Muscle layer of duodenum (tissue), 2 donors: ENCODE measurements at regions not wholly inside any gene's neighbourhood (a gene's known extent, or its start where the extent isn't known, plus 50 kb on each side); places are given as distances from the start of the nearest gene placed in this dataset.
"Not testable (repeated sequence)": the region's sequence is repeated elsewhere in the genome, so short reads cannot be mapped to it uniquely, and the experiment has no call there.

Experiments
- H3K27ac ChIP-seq: one replicate; pipeline ENCODE4 v1.7.0; 2013; ENCODE audit warnings: mild to moderate bottlenecking, low read length
- H3K27me3 ChIP-seq: one replicate; pipeline ENCODE4 v1.7.0; 2013; ENCODE audit warnings: low read depth, mild to moderate bottlenecking, control low read depth, low read length
- H3K36me3 ChIP-seq, 2 donors: one replicate each; pipeline ENCODE4 v1.7.0; 2013; ENCODE audit warnings: low read length in 2 of 2, control low read depth in 1 of 2, mild to moderate bottlenecking in 1 of 2; ENCODE audit not compliant: insufficient read depth in 2 of 2, control insufficient read depth in 1 of 2
- H3K4me1 ChIP-seq, 2 donors: one replicate each; pipeline ENCODE4 v1.7.0; 2013; ENCODE audit warnings: low read length in 2 of 2, mild to moderate bottlenecking in 2 of 2, control low read depth in 1 of 2, moderate library complexity in 1 of 2; ENCODE audit not compliant: insufficient read depth in 2 of 2, control insufficient read depth in 1 of 2
- H3K4me3 ChIP-seq, 2 donors: one replicate each; pipeline ENCODE4 v1.7.0; 2013; ENCODE audit warnings: low read length in 2 of 2, low read depth in 1 of 2, mild to moderate bottlenecking in 1 of 2
- H3K9me3 ChIP-seq, 2 donors: one replicate each; pipeline ENCODE4 v1.7.0; 2013; ENCODE audit warnings: low read length in 2 of 2, control low read depth in 1 of 2, mild to moderate bottlenecking in 1 of 2; ENCODE audit not compliant: control insufficient read depth in 1 of 2
- donor health status: healthy.

DNA sequence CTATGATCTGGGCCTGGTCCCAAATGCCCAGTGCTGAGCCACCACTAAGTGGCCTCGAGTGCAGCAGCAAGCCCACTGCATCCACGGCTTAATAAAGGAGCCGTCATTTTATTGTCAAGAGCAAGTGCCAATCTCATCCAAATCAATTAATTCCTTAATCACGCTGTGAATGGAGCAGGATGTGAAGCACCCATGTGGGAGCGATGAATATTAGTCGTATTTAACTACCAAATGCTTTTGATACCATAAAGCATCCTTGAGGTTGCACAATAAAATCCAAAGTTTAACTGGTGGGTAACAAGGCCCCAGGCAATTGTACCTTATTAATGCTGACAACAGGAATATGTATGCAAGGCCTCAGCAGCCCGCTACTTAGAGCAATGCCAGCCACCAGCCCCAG, 226.0 kb upstream of the C16orf82 start:
- H3K27ac ChIP-seq, result no peak overlapping the region
- H3K4me1 ChIP-seq, result no peaks in the 10 kb centered on the region
- H3K4me3 ChIP-seq, result no peak overlapping the region
- H3K36me3 ChIP-seq, result no peaks in the 10 kb centered on the region
- no peaks in the 10 kb centered on the region for H3K9me3 ChIP-seq
- H3K27me3 ChIP-seq, result no peaks in the 10 kb centered on the region

DNA sequence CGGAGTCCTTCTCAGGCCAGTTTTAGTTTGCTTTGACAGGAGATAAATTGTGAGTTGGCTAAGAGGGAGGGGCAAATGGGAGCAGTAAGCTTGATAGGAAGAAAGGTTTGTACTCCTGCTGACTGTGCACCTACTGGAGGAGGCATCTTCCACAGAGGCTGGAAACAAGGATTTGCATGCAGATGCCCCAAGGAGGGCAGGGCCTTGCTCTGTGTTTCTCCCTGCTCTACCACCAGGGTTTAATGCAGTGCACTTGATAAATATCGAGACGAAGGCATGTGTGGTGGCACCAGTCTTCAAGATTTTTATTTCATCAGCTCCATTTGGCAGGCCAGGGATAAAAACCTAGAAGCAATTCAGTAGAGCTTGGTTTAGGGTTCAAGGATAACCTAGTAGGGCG, 210.5 kb upstream of the C16orf82 start:
- Histone ChIP-seq H3K4me3 (no peak overlapping the region), H3K4me1 (no peaks in the 10 kb centered on the region), H3K27ac (no peak overlapping the region), H3K9me3 (peaks cover 3 to 11% of the 10 kb centered on the region in 2 donors), H3K36me3 (no peaks in the 10 kb centered on the region), H3K27me3 (no peaks in the 10 kb centered on the region)

DNA sequence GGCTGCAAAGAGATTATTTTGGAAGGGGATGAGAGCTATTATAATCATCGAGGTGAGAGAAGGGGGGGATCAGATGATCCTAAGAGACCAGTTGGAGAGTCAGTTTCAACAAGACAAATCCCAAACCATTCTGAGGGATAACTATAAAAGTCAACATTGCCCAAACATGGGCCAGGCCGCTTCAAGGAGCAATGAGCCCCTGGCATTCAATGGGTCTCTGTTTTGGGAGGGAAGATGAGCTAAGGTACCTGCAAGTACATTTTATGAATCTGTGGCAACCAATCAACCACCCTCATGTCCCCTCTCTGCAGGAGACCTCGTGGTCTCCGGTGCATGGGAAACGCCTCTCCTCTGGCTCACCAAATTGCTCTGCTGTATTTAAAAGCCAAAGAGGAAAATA, 209.9 kb upstream of the C16orf82 start:
- Histone ChIP-seq H3K27me3 (no peaks in the 10 kb centered on the region), H3K4me1 (no peaks in the 10 kb centered on the region), H3K9me3 (peaks cover 3 to 13% of the 10 kb centered on the region in 2 donors), H3K36me3 (no peaks in the 10 kb centered on the region), H3K4me3 (no peak overlapping the region), H3K27ac (no peak overlapping the region)

DNA sequence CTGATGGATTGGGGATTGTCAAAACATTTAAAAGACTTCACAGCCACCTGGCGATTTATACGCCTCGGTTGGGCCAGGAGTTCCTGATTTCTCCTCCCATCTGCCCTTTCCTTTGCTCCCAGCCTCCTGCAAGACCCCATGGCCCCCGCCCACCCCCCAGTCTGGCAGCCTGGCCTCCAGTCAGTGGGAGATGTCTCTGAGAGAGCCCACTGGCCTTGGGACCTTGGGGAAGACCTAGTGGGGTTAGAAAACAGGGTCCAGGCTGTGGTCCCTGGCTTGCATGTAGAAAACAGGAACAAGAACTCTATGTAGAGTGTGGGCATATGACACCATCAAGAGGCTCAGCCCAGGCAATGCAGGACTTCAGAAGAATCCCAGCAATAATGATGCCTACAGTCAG, 209.4 kb upstream of the C16orf82 start:
- no peak overlapping the region for H3K4me3 ChIP-seq
- H3K27me3 ChIP-seq, result no peaks in the 10 kb centered on the region
- H3K36me3 ChIP-seq, result no peaks in the 10 kb centered on the region
- peaks cover 3 to 13% of the 10 kb centered on the region in 2 donors for H3K9me3 ChIP-seq
- H3K4me1 ChIP-seq, result no peaks in the 10 kb centered on the region
- no peak overlapping the region for H3K27ac ChIP-seq

DNA sequence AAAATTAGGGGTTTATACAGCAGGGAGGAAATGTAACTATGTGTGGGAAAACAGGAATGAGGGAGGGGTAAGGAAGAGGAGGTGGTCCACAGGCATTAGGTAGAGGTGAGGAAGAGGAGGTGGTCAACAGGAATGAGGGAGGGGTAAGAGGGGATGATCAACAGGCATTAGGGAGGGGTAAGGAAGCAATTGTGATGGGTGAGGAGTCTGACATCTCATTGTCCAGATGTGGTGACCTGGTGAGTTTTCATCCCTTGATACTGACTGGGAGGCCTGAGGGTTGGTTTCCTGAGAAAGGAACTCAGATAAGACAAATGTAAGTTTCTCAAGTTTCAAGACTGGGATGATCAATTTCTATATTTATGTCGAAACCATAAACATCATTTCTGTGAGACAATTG, 206.2 kb upstream of the C16orf82 start:
- Histone ChIP-seq H3K9me3 (peaks cover 3 to 13% of the 10 kb centered on the region in 2 donors), H3K4me1 (no peaks in the 10 kb centered on the region), H3K36me3 (no peaks in the 10 kb centered on the region), H3K27ac (no peak overlapping the region), H3K4me3 (no peak overlapping the region), H3K27me3 (no peaks in the 10 kb centered on the region)

DNA sequence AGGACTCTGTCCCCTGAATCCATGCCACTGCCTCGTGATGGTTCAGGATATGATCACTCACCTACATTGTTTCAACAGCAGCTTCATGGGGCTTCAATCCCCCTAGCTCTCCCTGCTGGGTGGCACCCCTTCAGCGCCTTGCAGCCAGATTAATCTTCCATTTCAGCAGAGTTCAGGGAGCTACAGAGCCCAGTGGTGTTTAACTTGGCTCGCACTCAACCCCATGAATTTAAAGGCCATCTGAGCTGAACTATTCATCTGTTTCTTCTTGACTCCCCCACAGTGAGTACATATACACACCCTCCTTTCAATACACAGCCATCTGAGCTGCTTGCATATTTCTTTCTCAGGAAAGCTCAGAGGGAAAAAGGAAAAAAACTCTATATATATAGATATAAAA, 202.8 kb upstream of the C16orf82 start:
- Histone ChIP-seq H3K27me3 (no peaks in the 10 kb centered on the region), H3K4me3 (no peak overlapping the region), H3K36me3 (no peaks in the 10 kb centered on the region), H3K9me3 (peaks cover 3 to 13% of the 10 kb centered on the region in 2 donors), H3K4me1 (no peaks in the 10 kb centered on the region), H3K27ac (no peak overlapping the region)

DNA sequence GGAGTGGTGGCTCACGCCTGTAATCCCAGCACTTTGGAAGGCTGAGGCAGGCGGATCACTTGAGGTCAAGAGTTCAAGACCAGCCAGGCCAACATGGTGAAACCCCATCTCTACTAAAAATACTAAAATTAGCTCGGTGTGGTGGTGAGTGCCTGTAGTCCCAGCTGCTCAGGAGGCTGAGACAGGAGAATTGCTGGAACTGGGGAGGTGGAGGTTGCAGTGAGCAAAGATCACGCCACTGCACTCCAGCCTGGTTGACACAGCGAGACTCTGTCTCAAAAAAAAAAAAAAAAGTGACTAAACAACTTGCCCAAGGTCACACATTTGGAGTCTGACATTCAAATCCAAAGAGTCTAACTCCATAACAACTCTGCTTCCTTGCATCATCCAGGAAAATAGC, 192.4 kb upstream of the C16orf82 start:
- not testable (repeated sequence) for H3K27ac ChIP-seq, H3K4me3 ChIP-seq, H3K27me3 ChIP-seq, H3K4me1 ChIP-seq, H3K36me3 ChIP-seq, H3K9me3 ChIP-seq

DNA sequence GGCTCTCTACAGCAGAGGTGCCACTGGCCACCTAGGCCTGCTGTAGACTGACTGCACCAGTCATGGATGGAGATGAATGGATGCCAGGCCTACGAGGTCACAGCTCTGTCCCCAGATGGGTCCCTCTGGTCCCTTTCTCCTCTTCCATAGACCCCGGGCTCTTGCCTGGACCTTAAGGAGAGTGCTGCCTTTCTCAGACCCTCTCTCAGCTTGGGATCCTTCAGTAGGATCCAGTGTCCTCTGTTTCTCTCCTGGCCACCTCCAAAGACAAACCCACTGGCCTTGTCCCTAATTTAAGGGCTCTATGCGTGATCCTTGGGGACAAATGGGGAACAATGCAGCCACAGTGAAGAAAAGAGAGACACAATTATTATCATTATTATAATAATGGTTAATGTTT, 189.3 kb upstream of the C16orf82 start:
- no peaks in the 10 kb centered on the region for H3K36me3 ChIP-seq
- no peaks in the 10 kb centered on the region for H3K4me1 ChIP-seq
- H3K4me3 ChIP-seq, result no peak overlapping the region
- H3K27me3 ChIP-seq, result no peaks in the 10 kb centered on the region
- peaks cover 0 to 3% of the 10 kb centered on the region in 2 donors for H3K9me3 ChIP-seq
- no peak overlapping the region for H3K27ac ChIP-seq

DNA sequence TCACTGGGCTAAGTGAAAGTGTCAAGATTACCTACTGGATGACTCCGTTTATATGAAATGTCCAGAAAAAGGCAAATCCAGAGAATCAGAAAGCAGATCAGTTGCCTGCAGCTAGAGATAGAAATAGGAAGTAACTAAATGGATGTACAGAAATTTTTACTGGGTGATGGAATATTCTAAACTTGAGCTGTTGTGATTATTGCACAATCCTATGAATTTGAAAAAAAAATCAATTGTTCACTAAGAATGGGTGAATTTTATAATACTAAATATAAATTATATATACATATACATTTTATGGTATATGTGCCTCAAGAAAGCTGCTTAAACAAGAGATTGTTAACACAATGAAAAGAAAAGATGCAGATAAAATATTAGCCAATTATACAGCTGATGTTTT, 181.1 kb upstream of the C16orf82 start:
- Histone ChIP-seq H3K4me1 (no peaks in the 10 kb centered on the region), H3K27ac (no peak overlapping the region), H3K9me3 (peaks cover 0 to 4% of the 10 kb centered on the region in 2 donors), H3K27me3 (no peaks in the 10 kb centered on the region), H3K36me3 (no peaks in the 10 kb centered on the region), H3K4me3 (no peak overlapping the region)

DNA sequence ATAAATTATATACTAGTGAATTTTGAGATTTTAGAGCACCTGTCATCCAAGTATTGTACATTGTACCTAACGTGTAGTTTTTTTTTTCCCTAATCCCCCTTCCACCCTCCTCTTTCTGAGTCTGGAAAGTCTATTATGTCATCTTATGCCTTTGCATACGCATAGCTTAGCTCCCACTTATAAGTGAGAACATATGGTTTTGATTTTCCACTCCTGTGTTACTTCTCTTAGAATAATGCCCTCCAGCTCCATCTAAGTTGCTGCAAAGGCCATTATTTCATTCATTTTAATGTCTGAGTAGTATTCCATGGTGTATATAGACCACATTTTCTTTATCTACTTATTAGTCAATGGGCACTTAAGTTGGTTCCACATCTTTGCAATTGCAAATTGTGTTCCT, 177.0 kb upstream of the C16orf82 start:
- Histone ChIP-seq H3K4me1 (no peaks in the 10 kb centered on the region), H3K4me3 (no peak overlapping the region), H3K27ac (no peak overlapping the region), H3K36me3 (no peaks in the 10 kb centered on the region), H3K27me3 (no peaks in the 10 kb centered on the region), H3K9me3 (peaks cover 0 to 4% of the 10 kb centered on the region in 2 donors)

DNA sequence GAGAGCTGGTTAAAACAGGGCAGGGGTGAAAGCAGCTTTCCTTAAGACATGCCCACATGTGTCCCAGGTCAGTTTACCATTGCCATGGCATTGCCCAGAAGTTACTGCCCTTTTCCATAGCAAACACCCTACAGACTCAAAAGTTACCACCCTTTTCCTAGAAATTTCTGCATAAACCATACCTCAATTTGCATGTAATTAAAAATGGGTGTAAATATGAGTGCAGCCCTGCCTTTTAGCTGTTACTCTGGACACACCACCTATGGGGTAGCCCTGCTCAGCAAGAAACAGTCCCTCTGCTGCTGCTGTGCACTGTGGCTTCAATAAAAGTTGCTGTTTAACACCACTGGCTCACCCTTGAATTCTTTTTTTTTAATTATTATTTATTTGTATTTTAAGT, 168.5 kb upstream of the C16orf82 start:
- H3K27ac ChIP-seq, result no peak overlapping the region
- no peaks in the 10 kb centered on the region for H3K4me1 ChIP-seq
- no peaks in the 10 kb centered on the region for H3K36me3 ChIP-seq
- H3K4me3 ChIP-seq, result no peak overlapping the region
- H3K9me3 ChIP-seq, result no peaks in the 10 kb centered on the region
- H3K27me3 ChIP-seq, result no peaks in the 10 kb centered on the region

DNA sequence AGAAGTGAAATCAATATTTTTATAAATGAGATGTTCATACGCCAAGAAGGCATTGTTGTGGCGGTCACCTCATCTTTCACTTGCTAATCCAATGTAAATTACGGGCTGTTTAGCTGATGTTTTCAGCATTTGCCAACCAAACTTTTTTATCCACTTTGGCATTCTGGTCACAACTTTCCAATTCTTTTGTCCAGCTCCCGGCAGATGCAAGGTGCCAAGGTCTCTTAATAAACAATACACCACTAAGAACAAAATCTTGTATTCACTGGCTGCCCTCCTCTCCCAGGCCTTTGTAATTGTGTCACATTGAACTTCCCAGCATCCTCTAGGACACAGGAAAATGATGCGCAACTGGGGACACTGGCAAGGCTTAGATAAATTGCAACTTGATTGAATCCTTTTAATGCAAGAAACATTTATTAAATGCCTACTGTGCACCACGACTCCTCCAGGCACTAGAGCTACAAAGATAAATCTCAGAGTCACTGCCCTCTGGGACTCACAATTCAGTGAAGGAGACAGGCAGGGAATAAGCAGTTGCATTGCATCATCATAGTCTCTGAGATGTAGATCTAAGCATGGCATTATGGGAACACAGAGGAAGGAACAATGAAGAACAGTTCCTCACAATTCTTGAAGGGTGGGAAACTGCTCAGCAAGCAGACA, 165.4 kb upstream of the C16orf82 start:
- Histone ChIP-seq H3K36me3 (no peaks in the 10 kb centered on the region), H3K9me3 (no peaks in the 10 kb centered on the region), H3K4me1 (no peaks in the 10 kb centered on the region), H3K4me3 (no peak overlapping the region), H3K27ac (no peak overlapping the region), H3K27me3 (no peaks in the 10 kb centered on the region)
